Keratinocyte (primary cell): ENCODE measurements at regions not wholly inside any gene's neighbourhood (a gene's known extent, or its start where the extent isn't known, plus 50 kb on each side); places are given as distances from the start of the nearest gene placed in this dataset.

ENCODE experiments used
- DNase-seq: peaks from one replicate; pipeline ENCODE4 v3.0.0-alpha.2; 2011; ENCODE audit warnings: low read depth, missing footprints, low spot score
- FAIRE-seq: peaks from 2 replicates; lab custom pipeline; 2011; peaks lifted over from hg19 to GRCh38; lab: Jason Lieb, UNC
- H2AFZ ChIP-seq: 2 replicates; pipeline ENCODE4 v1.6.0; 2012; ENCODE audit warnings: low read length, control low read depth, inconsistent platforms; ENCODE audit not compliant: control insufficient read depth
- H3K27ac ChIP-seq: 2 replicates; pipeline ENCODE4 v1.5.1; 2011; ENCODE audit warnings: low read length; ENCODE audit not compliant: control insufficient read depth, insufficient read depth
- H3K27me3 ChIP-seq: 3 replicates; pipeline ENCODE4 v1.6.0; 2011; ENCODE audit warnings: low read length; ENCODE audit not compliant: control insufficient read depth, insufficient read depth; ENCODE audit errors: extremely low read depth
- H3K36me3 ChIP-seq, 2 experiments: 2 replicates in 1 of 2; 3 replicates in 1 of 2; pipeline ENCODE4 v1.5.1; 2011; ENCODE audit warnings: low read length in 2 of 2, mild to moderate bottlenecking in 1 of 2; ENCODE audit not compliant: control insufficient read depth in 2 of 2, insufficient read depth in 2 of 2; ENCODE audit errors: extremely low read depth in 1 of 2
- H3K4me1 ChIP-seq: 3 replicates; pipeline ENCODE4 v1.5.1; 2011; ENCODE audit warnings: low read length; ENCODE audit not compliant: control insufficient read depth, insufficient read depth; ENCODE audit errors: extremely low read depth
- H3K4me2 ChIP-seq: 3 replicates; pipeline ENCODE4 v1.6.0; 2011; ENCODE audit warnings: low read depth, low read length; ENCODE audit not compliant: control insufficient read depth, insufficient read depth; ENCODE audit errors: extremely low read depth
- H3K4me3 ChIP-seq, 3 experiments: fragments of 200-600 bp in 1 of 3; sonication (generic) in 1 of 3; 2 replicates in 2 of 3; 3 replicates in 1 of 3; pipeline ENCODE4 v1.5.1; 2011 to 2016; ENCODE audit warnings: low read length in 3 of 3, mild to moderate bottlenecking in 3 of 3, control low read depth in 2 of 3, inconsistent platforms in 1 of 3, low read depth in 1 of 3, mixed read lengths in 1 of 3, mixed run types in 1 of 3, moderate library complexity in 1 of 3; ENCODE audit not compliant: control insufficient read depth in 2 of 3, insufficient read depth in 2 of 3; ENCODE audit errors: extremely low read depth in 1 of 3
- H3K79me2 ChIP-seq: 2 replicates; pipeline ENCODE4 v1.6.0; 2012; ENCODE audit warnings: low read length; ENCODE audit not compliant: control insufficient read depth, insufficient read depth
- H3K9ac ChIP-seq: 3 replicates; pipeline ENCODE4 v1.6.0; 2011; ENCODE audit warnings: low read length; ENCODE audit not compliant: control insufficient read depth, insufficient read depth; ENCODE audit errors: extremely low read depth
- H3K9me1 ChIP-seq: 3 replicates; pipeline ENCODE4 v1.6.0; 2011; ENCODE audit warnings: low read length; ENCODE audit not compliant: control insufficient read depth, insufficient read depth; ENCODE audit errors: extremely low read depth
- H3K9me3 ChIP-seq: 2 replicates; pipeline ENCODE4 v1.5.1; 2012; ENCODE audit warnings: low read depth, low read length; ENCODE audit not compliant: control insufficient read depth
- H4K20me1 ChIP-seq: 3 replicates; pipeline ENCODE4 v1.6.0; 2011; ENCODE audit warnings: low read length; ENCODE audit not compliant: control insufficient read depth, insufficient read depth; ENCODE audit errors: extremely low read depth
- EZH2 ChIP-seq: IDR thresholded peaks from one replicate; pipeline ENCODE4 v1.6.1; 2012; ENCODE audit warnings: inconsistent platforms, mild to moderate bottlenecking, low read length, moderate library complexity
- dilution Hi-C: fragments of 300-500 bp; cut with MboI; formaldehyde crosslinking; loops from one replicate; pipeline ENCODE4 v1.7.0; 2020; ENCODE audit warnings: low sequenced_read_pairs; ENCODE audit not compliant: extremely low pct_ligation_motif_present
- TF ChIP-seq, protein P1 (sequence below), 3 experiments: IDR thresholded peaks in 1 of 3; conservative IDR thresholded peaks in 1 of 3; optimal IDR thresholded peaks in 1 of 3; 2 replicates in 2 of 3; 3 replicates in 1 of 3; pipeline versions ENCODE3 to v1.5.1; 2011; ENCODE audit warnings: low read length in 3 of 3, mild to moderate bottlenecking in 3 of 3, moderate library complexity in 2 of 3, control low read depth in 1 of 3, inconsistent platforms in 1 of 3; ENCODE audit not compliant: insufficient read depth in 2 of 3; ENCODE audit errors: extremely low read depth in 1 of 3

DNA sequence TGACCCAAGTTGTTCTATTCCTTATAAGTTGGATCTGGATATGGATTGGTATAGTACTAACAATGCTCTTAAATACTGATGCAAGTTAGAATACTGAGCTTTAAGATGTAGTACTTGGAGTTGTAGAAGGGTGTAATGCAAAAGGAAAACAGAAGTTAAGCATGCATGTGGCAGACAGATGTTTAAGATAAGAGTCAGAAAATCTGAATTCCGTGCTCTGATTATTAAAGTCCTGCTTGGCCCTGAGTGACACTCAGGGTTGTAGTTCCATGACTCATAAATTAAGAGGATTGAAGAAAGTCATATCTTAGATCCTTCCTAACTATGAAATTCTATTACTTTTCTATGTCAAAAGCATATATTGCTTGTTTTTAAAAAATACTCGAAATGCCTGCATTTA lies 250.6 kb downstream of the RPRM start:
- Histone ChIP-seq H3K4me2 (no peak overlapping the region), H3K27me3 (no peaks in the 10 kb centered on the region), H3K36me3 (no peaks in the 10 kb centered on the region), H2AFZ (no peak overlapping the region), H3K9me3 (no peaks in the 10 kb centered on the region), H3K9me1 (no peaks in the 10 kb centered on the region), H3K9ac (no peak overlapping the region), H3K4me1 (no peaks in the 10 kb centered on the region), H3K4me3 (no peak overlapping the region), H3K27ac (no peak overlapping the region), H3K79me2 (no peaks in the 10 kb centered on the region), H4K20me1 (no peaks in the 10 kb centered on the region)
- TF ChIP-seq EZH2 = no peak
- TF ChIP-seq, protein P1, sequence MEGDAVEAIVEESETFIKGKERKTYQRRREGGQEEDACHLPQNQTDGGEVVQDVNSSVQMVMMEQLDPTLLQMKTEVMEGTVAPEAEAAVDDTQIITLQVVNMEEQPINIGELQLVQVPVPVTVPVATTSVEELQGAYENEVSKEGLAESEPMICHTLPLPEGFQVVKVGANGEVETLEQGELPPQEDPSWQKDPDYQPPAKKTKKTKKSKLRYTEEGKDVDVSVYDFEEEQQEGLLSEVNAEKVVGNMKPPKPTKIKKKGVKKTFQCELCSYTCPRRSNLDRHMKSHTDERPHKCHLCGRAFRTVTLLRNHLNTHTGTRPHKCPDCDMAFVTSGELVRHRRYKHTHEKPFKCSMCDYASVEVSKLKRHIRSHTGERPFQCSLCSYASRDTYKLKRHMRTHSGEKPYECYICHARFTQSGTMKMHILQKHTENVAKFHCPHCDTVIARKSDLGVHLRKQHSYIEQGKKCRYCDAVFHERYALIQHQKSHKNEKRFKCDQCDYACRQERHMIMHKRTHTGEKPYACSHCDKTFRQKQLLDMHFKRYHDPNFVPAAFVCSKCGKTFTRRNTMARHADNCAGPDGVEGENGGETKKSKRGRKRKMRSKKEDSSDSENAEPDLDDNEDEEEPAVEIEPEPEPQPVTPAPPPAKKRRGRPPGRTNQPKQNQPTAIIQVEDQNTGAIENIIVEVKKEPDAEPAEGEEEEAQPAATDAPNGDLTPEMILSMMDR (optimal IDR thresholded peaks at IDR 0.05 in 1 of 3, IDR thresholded peaks at IDR 0.05 in 1 of 3, conservative IDR thresholded peaks at IDR 0.05 in 1 of 3; ENCODE audit: extremely low read depth in 1 of 3, insufficient read depth in 2 of 3, low read length in 3 of 3) = no peak
- DNase-seq = no peak
- FAIRE-seq = no peak
- dilution Hi-C loops = no loop called here

DNA sequence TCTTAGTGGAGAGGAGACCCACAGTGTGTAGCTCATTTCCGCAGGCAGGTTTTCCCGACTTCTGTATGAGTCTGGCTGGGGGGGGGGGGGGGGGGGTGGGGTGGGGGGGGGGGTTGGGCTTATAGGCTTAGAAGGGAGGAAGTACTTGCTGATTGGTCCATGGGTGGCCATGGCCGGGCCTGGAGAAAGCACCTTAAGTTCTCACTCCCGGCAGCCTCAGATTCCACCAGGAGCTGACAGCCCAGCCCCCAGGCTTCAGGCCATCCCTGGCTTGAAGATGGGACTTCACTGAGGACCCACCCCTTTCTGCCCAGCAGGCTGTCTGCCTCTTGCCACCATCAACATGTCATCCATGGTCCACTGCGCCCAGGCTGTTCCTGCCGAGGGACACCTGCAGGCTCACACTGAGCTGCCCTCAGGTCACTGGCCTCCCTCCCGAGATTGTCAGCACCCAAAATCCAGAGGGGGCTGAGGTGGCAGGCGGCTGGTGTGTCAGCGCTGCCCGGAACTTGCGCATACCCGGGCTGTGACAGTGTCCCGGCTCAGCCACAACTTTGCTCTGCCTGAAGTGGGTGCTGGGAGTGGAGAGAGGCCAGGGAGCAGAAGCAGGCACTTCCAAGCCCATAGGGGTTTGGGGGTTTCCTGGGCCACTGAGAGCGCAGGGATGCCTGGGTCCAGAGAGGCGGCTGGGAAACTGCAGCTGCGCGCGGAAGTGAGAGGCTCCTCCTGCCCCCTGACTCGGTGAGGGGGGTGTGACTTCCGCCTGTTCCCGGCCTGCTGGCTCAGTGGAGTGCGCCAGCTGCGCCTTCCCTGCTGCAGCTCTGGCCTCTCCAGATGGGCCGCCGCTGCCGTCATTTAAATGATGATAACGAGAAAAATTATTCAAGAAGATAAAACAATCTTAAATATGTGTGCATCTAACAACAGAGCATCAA lies 256.1 kb downstream of the RPRM start:
- DNase-seq = no peak

More for the DNA sequence above, 256.1 kb downstream of the RPRM start:
- no peaks in the 10 kb centered on the region for H3K9me1 ChIP-seq
- H2AFZ ChIP-seq = no peak overlapping the region
- no peak overlapping the region for H3K4me2 ChIP-seq
- no peaks in the 10 kb centered on the region for H3K9me3 ChIP-seq
- H3K79me2 ChIP-seq = no peaks in the 10 kb centered on the region
- dilution Hi-C loops = no loop called here
- no peaks in the 10 kb centered on the region for H3K4me1 ChIP-seq
- no peak overlapping the region for H3K4me3 ChIP-seq
- no peak for FAIRE-seq
- no peaks in the 10 kb centered on the region for H4K20me1 ChIP-seq
- H3K27me3 ChIP-seq = no peaks in the 10 kb centered on the region
- no peaks in the 10 kb centered on the region for H3K36me3 ChIP-seq
- H3K9ac ChIP-seq = no peak overlapping the region
- TF ChIP-seq, protein P1 (optimal IDR thresholded peaks at IDR 0.05 in 1 of 3, IDR thresholded peaks at IDR 0.05 in 1 of 3, conservative IDR thresholded peaks at IDR 0.05 in 1 of 3; ENCODE audit: extremely low read depth in 1 of 3, insufficient read depth in 2 of 3, low read length in 3 of 3) = no peak
- no peak for TF ChIP-seq EZH2
- H3K27ac ChIP-seq = no peak overlapping the region
